H9 (cell line): ENCODE measurements at regions not wholly inside any gene's neighbourhood (a gene's known extent, or its start where the extent isn't known, plus 50 kb on each side); places are given as distances from the start of the nearest gene placed in this dataset.

Experiments used
- DNase-seq: peaks from one replicate; pipeline ENCODE4 v3.0.0-alpha.2; 2017
- H2AFZ ChIP-seq: one replicate; pipeline ENCODE4 v1.6.1; 2013; ENCODE audit warnings: mild to moderate bottlenecking, low read length, control low read depth, moderate library complexity
- H2AK5ac ChIP-seq: 2 replicates; pipeline ENCODE4 v1.6.1; 2013; ENCODE audit warnings: low read length, control low read depth, mixed read lengths; ENCODE audit not compliant: insufficient read length
- H2BK120ac ChIP-seq: one replicate; pipeline ENCODE4 v1.6.1; 2013; ENCODE audit warnings: low read depth, mild to moderate bottlenecking, low read length, control low read depth, inconsistent platforms; ENCODE audit not compliant: poor library complexity, severe bottlenecking
- H2BK12ac ChIP-seq: 2 replicates; pipeline ENCODE4 v1.6.1; 2013; ENCODE audit warnings: low read length, control low read depth, mixed read lengths, low read depth; ENCODE audit not compliant: insufficient read length
- H2BK15ac ChIP-seq: 2 replicates; pipeline ENCODE4 v1.6.1; 2013; ENCODE audit warnings: low read depth, low read length, control low read depth
- H2BK20ac ChIP-seq: one replicate; pipeline ENCODE4 v1.6.1; 2013; ENCODE audit warnings: low read depth, mild to moderate bottlenecking, low read length, control low read depth, inconsistent platforms; ENCODE audit not compliant: poor library complexity, severe bottlenecking
- H2BK5ac ChIP-seq: 2 replicates; pipeline ENCODE4 v1.6.1; 2013; ENCODE audit warnings: low read length, control low read depth, mixed read lengths; ENCODE audit not compliant: insufficient read length
- H3K14ac ChIP-seq: 2 replicates; pipeline ENCODE4 v1.6.1; 2013; ENCODE audit warnings: low read length, control low read depth; ENCODE audit not compliant: insufficient read depth
- H3K18ac ChIP-seq: 2 replicates; pipeline ENCODE4 v1.6.1; 2013; ENCODE audit warnings: low read depth, mild to moderate bottlenecking, mixed read lengths, low read length, control low read depth; ENCODE audit not compliant: insufficient read length
- H3K23ac ChIP-seq: 2 replicates; pipeline ENCODE4 v1.6.1; 2013; ENCODE audit warnings: low read length, control low read depth, mixed read lengths, low read depth; ENCODE audit not compliant: insufficient read length
- H3K23me2 ChIP-seq: 2 replicates; pipeline ENCODE4 v1.6.1; 2013; ENCODE audit warnings: low read depth, mild to moderate bottlenecking, mixed read lengths, low read length, control low read depth; ENCODE audit not compliant: insufficient read length, poor library complexity, severe bottlenecking
- H3K27ac ChIP-seq: 2 replicates; pipeline ENCODE4 v1.5.1; 2013; ENCODE audit warnings: low read length, control low read depth, mixed read lengths, low read depth; ENCODE audit not compliant: insufficient read length
- H3K27me3 ChIP-seq: 2 replicates; pipeline ENCODE4 v1.6.1; 2013; ENCODE audit warnings: low read length, control low read depth, inconsistent platforms; ENCODE audit not compliant: insufficient read depth
- H3K4ac ChIP-seq: 2 replicates; pipeline ENCODE4 v1.6.1; 2013; ENCODE audit warnings: low read depth, mild to moderate bottlenecking, control low read depth, inconsistent platforms, low read length, moderate library complexity
- H3K4me1 ChIP-seq: 2 replicates; pipeline ENCODE4 v1.6.1; 2013; ENCODE audit warnings: low read length, control low read depth, inconsistent platforms; ENCODE audit not compliant: insufficient read depth
- H3K4me2 ChIP-seq: 2 replicates; pipeline ENCODE4 v1.6.1; 2013; ENCODE audit warnings: low read length, control low read depth, mixed read lengths; ENCODE audit not compliant: insufficient read length, insufficient read depth
- H3K56ac ChIP-seq: 2 replicates; pipeline ENCODE4 v1.6.1; 2013; ENCODE audit warnings: low read depth, mild to moderate bottlenecking, mixed read lengths, low read length, control low read depth; ENCODE audit not compliant: insufficient read length
- H3K79me1 ChIP-seq: 2 replicates; pipeline ENCODE4 v1.6.1; 2013; ENCODE audit warnings: low read depth, mild to moderate bottlenecking, moderate library complexity, low read length, control low read depth, inconsistent platforms; ENCODE audit not compliant: insufficient read depth, poor library complexity, severe bottlenecking
- H3K79me2 ChIP-seq: 2 replicates; pipeline ENCODE4 v1.6.1; 2013; ENCODE audit warnings: low read length, control low read depth, inconsistent platforms; ENCODE audit not compliant: insufficient read depth
- H3K9ac ChIP-seq: 2 replicates; pipeline ENCODE4 v1.6.1; 2013; ENCODE audit warnings: low read length, control low read depth, mixed read lengths; ENCODE audit not compliant: insufficient read length; ENCODE audit errors: extremely low read depth
- H3K9me3 ChIP-seq: one replicate; pipeline ENCODE4 v1.6.1; 2013; ENCODE audit warnings: low read depth, low read length, inconsistent platforms; ENCODE audit not compliant: control insufficient read depth
- H3T11ph ChIP-seq: one replicate; pipeline ENCODE4 v1.6.1; 2013; ENCODE audit warnings: mild to moderate bottlenecking, low read length, control low read depth, inconsistent platforms
- H4K20me1 ChIP-seq: one replicate; pipeline ENCODE4 v1.6.1; 2013; ENCODE audit not compliant: control insufficient read depth, insufficient read length, insufficient read depth
- H4K5ac ChIP-seq: 2 replicates; pipeline ENCODE4 v1.6.1; 2013; ENCODE audit warnings: low read depth, mild to moderate bottlenecking, mixed read lengths, low read length, control low read depth; ENCODE audit not compliant: insufficient read length
- H4K8ac ChIP-seq: replicated peaks from 2 replicates; pipeline ENCODE4 v1.6.1; 2013; ENCODE audit warnings: low read length, control low read depth, mixed read lengths, low read depth; ENCODE audit not compliant: insufficient read length
- H4K91ac ChIP-seq: 2 replicates; pipeline ENCODE4 v1.6.1; 2013; ENCODE audit warnings: low read depth, mild to moderate bottlenecking, moderate library complexity, mixed read lengths, low read length, control low read depth; ENCODE audit not compliant: insufficient read length
- H3K27ac Mint-ChIP-seq, 3 experiments: 2 replicates in 2 of 3; 3 replicates in 1 of 3; pipeline ENCODE4 v1.8.0; 2020 to 2021; ENCODE audit warnings: mixed read lengths in 3 of 3, mild to moderate bottlenecking in 1 of 3, moderate library complexity in 1 of 3
- H3K27me3 Mint-ChIP-seq: 2 replicates; pipeline ENCODE4 v1.8.0; 2021; ENCODE audit warnings: low read depth, mild to moderate bottlenecking, moderate library complexity, mixed read lengths
- H3K36me3 Mint-ChIP-seq, 3 experiments: 2 replicates in 2 of 3; 3 replicates in 1 of 3; pipeline ENCODE4 v1.8.0; 2020 to 2021; ENCODE audit warnings: low read depth in 3 of 3, mixed read lengths in 3 of 3; ENCODE audit not compliant: insufficient read depth in 1 of 3
- H3K4me1 Mint-ChIP-seq, 2 experiments: 2 replicates each; pipeline ENCODE4 v1.8.0; 2020; ENCODE audit warnings: mixed read lengths in 2 of 2
- H3K4me3 Mint-ChIP-seq, 2 experiments: 2 replicates in 1 of 2; 3 replicates in 1 of 2; pipeline ENCODE4 v1.8.0; 2020 to 2021; ENCODE audit warnings: mild to moderate bottlenecking in 2 of 2, mixed read lengths in 2 of 2, moderate library complexity in 1 of 2
- H3K9me3 Mint-ChIP-seq, 2 experiments: 2 replicates in 1 of 2; 3 replicates in 1 of 2; pipeline ENCODE4 v1.8.0; 2020; ENCODE audit warnings: mild to moderate bottlenecking in 2 of 2, mixed read lengths in 2 of 2, moderate library complexity in 1 of 2
- CTCF ChIP-seq: fragments of 200-600 bp; sonication (generic); conservative IDR thresholded peaks from 3 replicates; pipeline ENCODE4 v1.8.0; 2021; ENCODE audit warnings: antibody characterized with exemption, mild to moderate bottlenecking

- Histone ChIP-seq H3K23me2 (no peaks in the 10 kb centered on the region), H4K20me1 (no peaks in the 10 kb centered on the region), H2AFZ (no peak overlapping the region), H2AK5ac (no peak overlapping the region), H3K27me3 (no peaks in the 10 kb centered on the region), H3K4me2 (no peak overlapping the region), H3K79me2 (no peaks in the 10 kb centered on the region), H3K18ac (no peak overlapping the region), H4K5ac (no peak overlapping the region), H3K56ac (no peak overlapping the region), H3K9ac (no peak overlapping the region), H2BK5ac (no peak overlapping the region), H2BK15ac (no peak overlapping the region), H3T11ph (no peak overlapping the region), H3K14ac (no peak overlapping the region), H3K4ac (no peak overlapping the region), H3K23ac (no peak overlapping the region), H3K27ac (no peak overlapping the region), H3K9me3 (no peaks in the 10 kb centered on the region), H2BK12ac (no peak overlapping the region), H2BK120ac (no peak overlapping the region), H3K79me1 (no peaks in the 10 kb centered on the region), H4K8ac (no peak overlapping the region), H4K91ac (no peak overlapping the region), H2BK20ac (no peak overlapping the region), H3K4me1 (no peaks in the 10 kb centered on the region)
- H3K27ac Mint-ChIP-seq: no peak overlapping the region
- H3K36me3 Mint-ChIP-seq: peaks cover 0 to 9% (median 5%) of the 10 kb centered on the region in 3 experiments; a peak in 3 of 7 replicates
- DNase-seq: no peak
- TF ChIP-seq CTCF: no peak
- H3K9me3 Mint-ChIP-seq: peaks cover 2 to 7% of the 10 kb centered on the region in 2 experiments; a peak in 3 of 5 replicates
- no peak overlapping the region for H3K4me3 Mint-ChIP-seq
- H3K27me3 Mint-ChIP-seq: no peaks in the 10 kb centered on the region
- peaks cover 27 to 30% of the 10 kb centered on the region in 2 experiments for H3K4me1 Mint-ChIP-seq
Measured at GRCh38 chr18:34482204-34482603, 227.9 kb upstream of the DTNA start.
